ENCODE measurements at regions not wholly inside any gene's neighbourhood (a gene's known extent, or its start where the extent isn't known, plus 50 kb on each side); places are given as distances from the start of the nearest gene placed in this dataset.

GRCh38 chr12:19880721-19881120 is 441.4 kb downstream of the AEBP2 start:
- TF ChIP-seq CTCF (IDR thresholded peaks at IDR 0.05; ENCODE audit: low read depth, low read length, poor library complexity, severe bottlenecking), result no peak
- no peak for TF ChIP-seq EZH2phosphoT487 (IDR thresholded peaks at IDR 0.05; ENCODE audit: borderline replicate concordance, low read length)
